Muscle layer of duodenum (tissue), 2 donors: ENCODE measurements at regions not wholly inside any gene's neighbourhood (a gene's known extent, or its start where the extent isn't known, plus 50 kb on each side); places are given as distances from the start of the nearest gene placed in this dataset.

Experiments
- H3K27ac ChIP-seq: one replicate; pipeline ENCODE4 v1.7.0; 2013; ENCODE audit warnings: mild to moderate bottlenecking, low read length
- H3K27me3 ChIP-seq: one replicate; pipeline ENCODE4 v1.7.0; 2013; ENCODE audit warnings: low read depth, mild to moderate bottlenecking, control low read depth, low read length
- H3K36me3 ChIP-seq, 2 donors: one replicate each; pipeline ENCODE4 v1.7.0; 2013; ENCODE audit warnings: low read length in 2 of 2, control low read depth in 1 of 2, mild to moderate bottlenecking in 1 of 2; ENCODE audit not compliant: insufficient read depth in 2 of 2, control insufficient read depth in 1 of 2
- H3K4me1 ChIP-seq, 2 donors: one replicate each; pipeline ENCODE4 v1.7.0; 2013; ENCODE audit warnings: low read length in 2 of 2, mild to moderate bottlenecking in 2 of 2, control low read depth in 1 of 2, moderate library complexity in 1 of 2; ENCODE audit not compliant: insufficient read depth in 2 of 2, control insufficient read depth in 1 of 2
- H3K4me3 ChIP-seq, 2 donors: one replicate each; pipeline ENCODE4 v1.7.0; 2013; ENCODE audit warnings: low read length in 2 of 2, low read depth in 1 of 2, mild to moderate bottlenecking in 1 of 2
- H3K9me3 ChIP-seq, 2 donors: one replicate each; pipeline ENCODE4 v1.7.0; 2013; ENCODE audit warnings: low read length in 2 of 2, control low read depth in 1 of 2, mild to moderate bottlenecking in 1 of 2; ENCODE audit not compliant: control insufficient read depth in 1 of 2
- donor health status: healthy.

DNA sequence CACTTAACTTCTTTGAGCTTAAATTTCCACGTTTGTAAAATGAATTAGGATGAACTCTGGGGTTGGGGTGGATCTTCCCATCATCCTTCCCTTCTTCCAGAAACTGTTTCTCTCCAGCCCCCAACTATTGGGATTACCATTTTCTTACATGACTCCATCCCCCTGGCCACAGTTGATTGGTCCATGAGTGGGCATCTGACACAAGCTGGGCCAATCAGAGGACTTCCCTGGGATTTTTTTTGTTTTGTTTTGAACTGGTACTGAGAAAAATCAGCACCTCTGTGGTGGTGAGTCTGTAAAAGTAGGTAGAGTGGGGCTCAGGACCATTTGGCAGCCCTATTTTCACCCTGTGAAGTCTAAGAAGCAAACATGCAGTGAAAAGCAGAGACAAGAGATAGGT lies 118.0 kb upstream of the SERTAD2 start:
- Histone ChIP-seq H3K27ac (no peak overlapping the region), H3K4me1 (peaks cover 0 to 12% of the 10 kb centered on the region in 2 donors), H3K9me3 (no peaks in the 10 kb centered on the region), H3K36me3 (peaks cover 0 to 10% of the 10 kb centered on the region in 2 donors), H3K27me3 (no peaks in the 10 kb centered on the region), H3K4me3 (no peak overlapping the region)

DNA sequence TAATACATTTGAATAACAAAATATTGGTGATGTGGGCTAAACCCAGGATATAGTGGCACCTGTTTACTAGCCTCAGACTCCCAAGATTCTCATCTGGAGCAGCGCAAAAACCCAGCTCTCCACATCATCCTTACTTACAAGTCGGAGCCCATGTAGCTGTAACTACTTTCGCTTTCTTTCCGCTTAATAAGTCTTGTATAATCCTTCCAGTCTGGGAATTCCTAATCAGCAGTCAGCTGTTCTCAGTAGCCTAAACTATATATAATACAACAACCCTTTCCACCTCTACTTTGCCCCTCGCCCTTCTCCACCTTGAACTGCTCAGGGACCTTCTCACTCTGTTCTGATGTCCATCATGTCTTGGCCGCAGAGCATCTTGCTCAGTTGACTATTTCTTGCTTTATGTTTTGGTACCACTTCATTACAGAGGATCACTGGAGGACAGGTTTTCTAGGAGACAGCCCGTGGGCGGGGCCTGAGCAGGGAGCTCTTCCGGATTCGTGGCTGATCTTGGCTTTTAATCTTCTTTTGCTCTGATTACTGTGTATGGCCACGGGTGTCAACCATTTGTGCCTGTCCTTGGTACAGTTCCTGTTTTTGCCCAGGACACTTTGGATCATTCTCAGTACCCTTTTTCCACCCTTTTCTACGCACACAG lies 119.9 kb upstream of the SERTAD2 start:
- Histone ChIP-seq H3K4me1 (peaks cover 0 to 9% of the 10 kb centered on the region in 2 donors), H3K36me3 (no peaks in the 10 kb centered on the region), H3K27me3 (no peaks in the 10 kb centered on the region), H3K27ac (no peak overlapping the region), H3K4me3 (no peak overlapping the region), H3K9me3 (no peaks in the 10 kb centered on the region)

DNA sequence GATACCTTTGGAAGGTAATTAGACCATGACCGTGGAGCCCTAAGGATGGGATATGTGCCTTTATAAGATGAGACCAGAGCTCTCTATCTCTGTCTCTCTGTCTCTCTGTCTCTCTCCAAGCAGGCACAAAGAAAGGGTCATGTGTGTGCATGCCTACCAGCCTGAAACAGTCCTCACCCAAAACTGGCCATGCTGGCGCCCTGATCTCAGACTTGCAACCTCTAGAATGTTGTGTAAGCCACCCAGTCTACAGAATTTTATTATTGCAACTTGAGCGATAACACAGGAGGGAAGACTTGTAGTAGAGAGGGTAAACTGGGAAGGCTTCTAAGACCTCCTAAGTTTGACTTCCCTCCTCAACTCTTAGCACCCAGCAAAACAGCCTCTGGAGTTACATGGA lies 124.1 kb upstream of the SERTAD2 start:
- H3K4me3 ChIP-seq = no peak overlapping the region
- no peak overlapping the region for H3K27ac ChIP-seq
- H3K4me1 ChIP-seq = no peaks in the 10 kb centered on the region
- H3K9me3 ChIP-seq = no peaks in the 10 kb centered on the region
- H3K36me3 ChIP-seq = no peaks in the 10 kb centered on the region
- H3K27me3 ChIP-seq = no peaks in the 10 kb centered on the region

DNA sequence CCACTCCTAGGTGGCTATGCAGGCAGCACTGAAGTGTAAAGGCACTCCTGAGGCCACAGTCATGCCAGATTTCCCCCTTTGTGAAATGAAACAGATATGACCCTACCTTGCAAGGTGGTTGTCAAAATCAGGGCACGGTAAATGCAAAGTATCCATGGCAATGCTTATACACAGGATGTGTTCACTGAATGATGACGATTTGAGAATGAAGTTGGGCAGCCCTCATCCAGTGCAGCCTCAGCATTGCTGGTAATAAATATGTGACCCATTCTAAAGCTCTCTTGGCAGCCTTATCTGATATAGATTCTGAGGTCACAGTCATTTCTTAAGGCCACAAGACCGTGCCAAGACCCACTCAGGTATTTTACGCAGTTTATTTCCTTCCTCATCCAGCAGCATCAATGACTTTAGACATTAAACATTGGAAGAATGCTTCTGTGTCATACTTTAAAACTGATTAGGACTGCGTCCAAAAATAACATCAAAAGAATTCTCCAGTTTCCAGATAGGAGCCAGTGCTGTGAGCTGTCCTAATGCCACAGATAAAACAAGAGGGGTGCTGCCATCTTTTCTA lies 125.5 kb upstream of the SERTAD2 start:
- Histone ChIP-seq H3K4me3 (no peak overlapping the region), H3K36me3 (no peaks in the 10 kb centered on the region), H3K9me3 (no peaks in the 10 kb centered on the region), H3K27me3 (no peaks in the 10 kb centered on the region), H3K27ac (no peak overlapping the region), H3K4me1 (no peaks in the 10 kb centered on the region)

DNA sequence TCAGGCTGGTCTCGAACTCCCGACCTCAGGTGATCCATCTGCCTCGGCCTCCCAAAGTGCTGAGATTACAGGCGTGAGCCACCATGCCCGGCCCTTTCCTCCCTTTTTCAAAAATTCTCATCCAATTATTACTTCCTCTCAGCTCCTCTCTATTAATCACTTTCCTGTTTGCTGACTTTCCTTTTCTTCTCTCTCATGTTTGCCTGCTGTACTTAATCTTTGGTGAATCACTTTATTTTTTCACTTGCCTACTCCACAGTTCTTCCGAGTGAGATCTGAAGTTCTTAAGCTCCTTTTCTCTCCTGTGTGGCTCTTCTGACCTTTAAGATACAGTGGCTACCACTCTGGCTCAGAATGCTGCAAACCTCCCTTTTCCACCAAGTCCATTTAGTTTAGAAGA lies 126.3 kb upstream of the SERTAD2 start:
- Histone ChIP-seq H3K4me3 (no peak overlapping the region), H3K4me1 (no peaks in the 10 kb centered on the region), H3K9me3 (no peaks in the 10 kb centered on the region), H3K36me3 (no peaks in the 10 kb centered on the region), H3K27ac (no peak overlapping the region), H3K27me3 (no peaks in the 10 kb centered on the region)

DNA sequence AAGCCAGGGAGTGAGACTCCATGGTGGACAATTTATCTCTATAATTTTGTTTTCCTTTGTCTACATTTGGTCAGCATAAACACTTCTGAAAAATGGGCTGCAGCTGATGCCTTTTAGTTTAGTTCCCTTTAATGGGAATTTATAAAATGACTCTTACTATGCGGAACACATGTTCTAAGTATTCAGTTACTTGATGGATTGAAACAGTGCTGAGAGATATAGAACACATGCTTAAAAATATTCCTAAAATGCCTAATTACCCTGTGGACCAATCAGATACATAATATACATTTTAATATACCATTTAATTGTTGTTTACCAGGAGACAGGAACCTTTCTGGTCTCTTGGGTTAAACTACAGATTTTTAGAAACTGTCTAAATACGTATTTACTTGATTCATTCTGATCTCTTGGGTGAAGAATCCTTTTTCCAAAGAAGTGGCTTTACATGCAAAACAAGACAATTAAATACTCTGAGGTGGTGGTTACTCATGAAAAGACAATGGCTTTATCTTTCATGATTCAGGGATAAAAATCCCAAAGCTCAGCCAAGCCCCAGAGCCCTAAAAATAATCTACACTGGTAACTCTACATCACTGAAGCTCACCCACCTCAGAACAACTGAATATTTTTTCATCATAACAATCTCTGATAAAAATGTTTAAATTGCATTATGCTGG lies 128.1 kb upstream of the SERTAD2 start:
- no peaks in the 10 kb centered on the region for H3K36me3 ChIP-seq
- H3K27me3 ChIP-seq = no peaks in the 10 kb centered on the region
- H3K4me1 ChIP-seq = no peaks in the 10 kb centered on the region
- no peaks in the 10 kb centered on the region for H3K9me3 ChIP-seq
- no peak overlapping the region for H3K27ac ChIP-seq
- H3K4me3 ChIP-seq = no peak overlapping the region

DNA sequence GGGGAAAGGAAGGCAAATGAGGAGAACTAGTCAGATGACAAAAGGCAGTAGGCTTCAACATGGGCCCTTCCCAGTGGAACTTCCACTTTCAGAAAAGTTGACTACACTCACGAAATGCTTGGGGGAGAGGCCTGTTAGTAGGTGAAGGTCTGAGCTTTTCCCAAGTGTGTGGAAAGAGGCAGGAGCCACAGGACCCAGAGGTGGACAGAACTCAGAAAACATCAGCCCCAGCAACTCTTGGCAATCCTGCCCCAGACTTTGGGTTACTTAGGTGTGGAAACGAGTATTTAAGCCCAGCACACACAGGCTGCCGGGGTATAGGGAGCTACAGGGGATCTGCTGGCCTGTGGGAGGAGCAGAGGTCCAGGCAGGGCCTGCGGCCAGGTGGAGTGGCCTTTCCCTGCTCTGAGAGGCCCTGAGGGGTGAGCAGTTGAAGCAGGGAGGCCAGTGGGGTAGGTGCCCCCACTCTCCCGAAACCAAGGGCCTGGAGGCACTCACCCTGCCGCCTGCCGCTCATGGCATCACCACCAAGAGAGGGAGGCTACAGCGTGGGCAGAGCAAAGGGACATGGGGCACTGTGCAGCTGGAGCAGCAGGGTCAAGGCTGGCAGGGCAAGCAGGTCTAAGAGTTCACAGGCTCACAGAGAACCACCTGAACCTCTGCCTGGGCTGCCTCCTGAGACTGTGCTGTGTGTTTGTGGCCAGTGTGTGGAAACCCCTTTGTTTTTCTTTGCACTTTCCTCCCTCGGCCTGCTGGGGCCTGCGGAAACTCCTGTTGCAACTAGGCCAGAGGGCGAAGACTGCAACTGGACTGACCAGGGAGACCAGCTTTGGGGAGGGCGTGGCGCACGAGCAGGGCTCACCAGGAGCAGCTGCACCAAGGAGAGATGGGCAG lies 130.7 kb upstream of the SERTAD2 start:
- H3K27ac ChIP-seq = no peak overlapping the region
- H3K27me3 ChIP-seq = no peaks in the 10 kb centered on the region
- no peaks in the 10 kb centered on the region for H3K9me3 ChIP-seq
- H3K4me3 ChIP-seq = no peak overlapping the region
- no peaks in the 10 kb centered on the region for H3K4me1 ChIP-seq
- H3K36me3 ChIP-seq = no peaks in the 10 kb centered on the region

DNA sequence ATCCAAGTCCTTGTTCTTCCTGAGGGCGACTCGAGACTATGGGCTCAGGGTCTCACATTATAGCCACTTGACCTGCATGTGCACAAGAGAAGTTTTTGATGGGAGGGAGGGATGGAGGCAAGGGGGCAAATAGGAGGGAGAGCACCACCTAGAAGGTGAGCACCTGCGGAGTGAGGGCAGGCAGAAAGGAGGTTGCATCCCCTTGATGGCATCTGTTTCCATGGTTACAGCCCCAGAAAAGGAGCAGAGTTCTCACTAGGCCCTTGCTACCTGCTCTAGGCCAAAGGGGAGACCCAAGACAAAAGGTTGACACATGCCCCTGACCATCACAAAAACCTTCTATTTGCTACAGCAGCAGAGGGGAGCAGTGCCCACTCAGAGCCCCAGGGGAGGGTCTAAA lies 131.5 kb upstream of the SERTAD2 start:
- Histone ChIP-seq H3K27ac (no peak overlapping the region), H3K4me3 (no peak overlapping the region), H3K9me3 (no peaks in the 10 kb centered on the region), H3K4me1 (no peaks in the 10 kb centered on the region), H3K36me3 (no peaks in the 10 kb centered on the region), H3K27me3 (no peaks in the 10 kb centered on the region)

DNA sequence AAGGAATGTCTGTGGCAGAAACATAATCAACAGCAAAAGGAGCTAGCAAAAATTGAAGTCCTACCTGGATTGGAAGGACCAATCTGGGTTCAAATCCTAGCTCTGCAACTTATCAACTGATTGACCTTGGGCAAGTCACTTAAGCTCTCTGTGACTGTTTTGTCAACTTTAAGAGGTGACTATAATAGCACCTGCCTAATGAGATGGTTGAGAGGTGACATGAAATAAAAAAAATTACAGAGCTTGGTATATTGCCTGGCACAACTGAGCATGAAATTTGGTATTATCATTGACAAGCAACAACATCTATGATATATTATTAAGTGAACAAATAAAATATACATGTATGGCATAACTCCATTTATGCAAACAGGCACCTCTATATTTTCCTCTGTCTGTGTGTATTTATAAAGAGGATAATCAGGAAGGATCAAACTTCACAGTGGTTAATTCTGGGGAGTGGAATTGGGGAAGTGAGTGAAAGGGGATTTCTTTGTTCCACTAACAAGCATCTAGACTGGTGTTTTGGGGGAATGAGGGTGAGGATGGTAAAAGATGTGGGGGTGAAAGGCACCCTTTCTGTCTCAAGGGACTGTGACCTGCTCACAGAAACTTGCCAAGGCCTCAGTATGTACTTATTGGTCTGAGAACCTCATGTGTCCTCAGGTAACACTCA lies 132.8 kb upstream of the SERTAD2 start:
- Histone ChIP-seq H3K4me3 (no peak overlapping the region), H3K36me3 (no peaks in the 10 kb centered on the region), H3K9me3 (no peaks in the 10 kb centered on the region), H3K27ac (no peak overlapping the region), H3K4me1 (no peaks in the 10 kb centered on the region), H3K27me3 (no peaks in the 10 kb centered on the region)

DNA sequence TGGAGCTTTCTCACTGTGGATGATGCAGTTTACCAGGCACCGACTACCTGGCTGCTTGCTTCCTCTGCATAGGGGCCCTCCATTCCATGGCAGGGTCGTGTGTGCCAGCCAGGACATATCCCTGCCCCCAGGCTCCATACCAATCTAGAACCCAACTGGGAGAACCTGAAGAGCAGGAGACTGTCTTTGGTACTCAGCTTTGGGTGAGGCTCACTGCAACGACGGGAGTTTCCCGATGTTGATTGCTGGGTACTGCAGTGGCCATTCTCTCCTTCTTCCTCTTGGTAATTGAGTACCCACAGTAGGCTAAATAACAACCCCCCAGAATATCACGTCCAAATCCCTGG lies 133.3 kb upstream of the SERTAD2 start:
- H3K27me3 ChIP-seq = no peaks in the 10 kb centered on the region
- H3K36me3 ChIP-seq = no peaks in the 10 kb centered on the region
- no peaks in the 10 kb centered on the region for H3K4me1 ChIP-seq
- no peak overlapping the region for H3K27ac ChIP-seq
- no peak overlapping the region for H3K4me3 ChIP-seq
- no peaks in the 10 kb centered on the region for H3K9me3 ChIP-seq

DNA sequence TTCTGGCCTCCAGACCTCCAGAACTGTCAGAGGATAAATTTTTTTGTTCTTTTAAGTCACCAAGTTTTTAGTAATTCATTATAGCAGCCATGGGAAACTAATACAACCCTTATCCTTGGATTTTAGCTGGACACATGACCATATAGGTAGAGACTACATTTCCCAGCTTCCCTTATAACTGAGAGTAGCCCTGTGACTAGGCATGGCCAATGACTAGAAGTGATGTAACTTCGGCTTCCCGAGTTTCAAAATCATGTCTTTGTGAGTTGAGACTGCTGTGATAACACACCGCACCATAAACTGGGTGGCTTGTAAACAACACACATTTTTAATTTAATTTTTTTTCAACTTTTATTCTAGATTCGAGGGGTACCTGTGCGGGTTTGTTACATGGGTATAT lies 134.0 kb upstream of the SERTAD2 start:
- H3K27me3 ChIP-seq = no peaks in the 10 kb centered on the region
- H3K9me3 ChIP-seq = no peaks in the 10 kb centered on the region
- no peak overlapping the region for H3K27ac ChIP-seq
- H3K36me3 ChIP-seq = no peaks in the 10 kb centered on the region
- no peaks in the 10 kb centered on the region for H3K4me1 ChIP-seq
- no peak overlapping the region for H3K4me3 ChIP-seq
